ENCODE measurements at regions not wholly inside any gene's neighbourhood (a gene's known extent, or its start where the extent isn't known, plus 50 kb on each side); places are given as distances from the start of the nearest gene placed in this dataset.

- TF ChIP-seq, protein P1, sequence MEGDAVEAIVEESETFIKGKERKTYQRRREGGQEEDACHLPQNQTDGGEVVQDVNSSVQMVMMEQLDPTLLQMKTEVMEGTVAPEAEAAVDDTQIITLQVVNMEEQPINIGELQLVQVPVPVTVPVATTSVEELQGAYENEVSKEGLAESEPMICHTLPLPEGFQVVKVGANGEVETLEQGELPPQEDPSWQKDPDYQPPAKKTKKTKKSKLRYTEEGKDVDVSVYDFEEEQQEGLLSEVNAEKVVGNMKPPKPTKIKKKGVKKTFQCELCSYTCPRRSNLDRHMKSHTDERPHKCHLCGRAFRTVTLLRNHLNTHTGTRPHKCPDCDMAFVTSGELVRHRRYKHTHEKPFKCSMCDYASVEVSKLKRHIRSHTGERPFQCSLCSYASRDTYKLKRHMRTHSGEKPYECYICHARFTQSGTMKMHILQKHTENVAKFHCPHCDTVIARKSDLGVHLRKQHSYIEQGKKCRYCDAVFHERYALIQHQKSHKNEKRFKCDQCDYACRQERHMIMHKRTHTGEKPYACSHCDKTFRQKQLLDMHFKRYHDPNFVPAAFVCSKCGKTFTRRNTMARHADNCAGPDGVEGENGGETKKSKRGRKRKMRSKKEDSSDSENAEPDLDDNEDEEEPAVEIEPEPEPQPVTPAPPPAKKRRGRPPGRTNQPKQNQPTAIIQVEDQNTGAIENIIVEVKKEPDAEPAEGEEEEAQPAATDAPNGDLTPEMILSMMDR (IDR thresholded peaks at IDR 0.05) = no peak
- TF ChIP-seq POLR2A (IDR thresholded peaks at IDR 0.05) = no peak
- TF ChIP-seq POLR2AphosphoS5 (IDR thresholded peaks at IDR 0.05) = no peak
- TF ChIP-seq EP300 (IDR thresholded peaks at IDR 0.05) = no peak
Observed at GRCh38 chr9:79257228-79257781, 314.5 kb upstream of the TLE4 start.
